Tibial nerve (tissue), 4 donors: ENCODE measurements at regions not wholly inside any gene's neighbourhood (a gene's known extent, or its start where the extent isn't known, plus 50 kb on each side); places are given as distances from the start of the nearest gene placed in this dataset.

Experiments used
- DNase-seq, 2 donors: peaks; one replicate each; pipeline ENCODE4 v3.0.0-alpha.2; 2019; ENCODE audit warnings: low spot score in 2 of 2
- H3K27ac ChIP-seq, 4 donors: fragments of 200-600 bp; sonication (generic) in 3 of 4; one replicate each; pipeline ENCODE4 v1.5.1; 2017 to 2019; ENCODE audit warnings: mild to moderate bottlenecking in 1 of 4
- H3K27me3 ChIP-seq, 2 donors: fragments of 200-600 bp; sonication (generic) in 1 of 2; one replicate each; pipeline versions ENCODE4 v1.5.1 to v1.6.0; 2017 to 2019
- H3K36me3 ChIP-seq, 3 donors: fragments of 200-600 bp; sonication (generic); one replicate each; pipeline ENCODE4 v1.5.1; 2018 to 2019
- H3K4me1 ChIP-seq, 4 donors: fragments of 200-600 bp; sonication (generic) in 3 of 4; one replicate each; pipeline ENCODE4 v1.5.1; 2017 to 2019
- H3K4me3 ChIP-seq, 4 donors: fragments of 200-600 bp; sonication (generic) in 3 of 4; one replicate each; pipeline ENCODE4 v1.5.1; 2017 to 2019; ENCODE audit warnings: mild to moderate bottlenecking in 1 of 4, moderate library complexity in 1 of 4
- H3K9me3 ChIP-seq, 4 donors: fragments of 200-600 bp; sonication (generic) in 3 of 4; one replicate each; pipeline ENCODE4 v1.5.1; 2017 to 2019
- CTCF ChIP-seq, 5 experiments: fragments of 200-600 bp in 3 of 5; fragments of 450-650 bp in 2 of 5; sonication (generic) in 3 of 5; IDR thresholded peaks; one replicate each; pipeline ENCODE4 v1.5.1; 2016 to 2019; ENCODE audit warnings: antibody characterized with exemption in 5 of 5, mild to moderate bottlenecking in 3 of 5, moderate library complexity in 2 of 5
- EP300 ChIP-seq, 2 donors: sonication (generic); formaldehyde crosslinking; IDR thresholded peaks; one replicate each; pipeline ENCODE4 v1.6.1; 2017; ENCODE audit warnings: antibody characterized with exemption in 2 of 2, mild to moderate bottlenecking in 1 of 2
- POLR2A ChIP-seq, 2 donors: fragments of 450-650 bp; IDR thresholded peaks; one replicate each; pipeline ENCODE4 v1.6.1; 2017; ENCODE audit warnings: antibody characterized with exemption in 2 of 2, mild to moderate bottlenecking in 2 of 2, moderate library complexity in 2 of 2
- WGBS, 2 donors: methylation state at CpG; one replicate each; pipeline ENCODE4 v1.1.5; 2018; 5-methylcytosine and 5-hydroxymethylcytosine counted together

DNA sequence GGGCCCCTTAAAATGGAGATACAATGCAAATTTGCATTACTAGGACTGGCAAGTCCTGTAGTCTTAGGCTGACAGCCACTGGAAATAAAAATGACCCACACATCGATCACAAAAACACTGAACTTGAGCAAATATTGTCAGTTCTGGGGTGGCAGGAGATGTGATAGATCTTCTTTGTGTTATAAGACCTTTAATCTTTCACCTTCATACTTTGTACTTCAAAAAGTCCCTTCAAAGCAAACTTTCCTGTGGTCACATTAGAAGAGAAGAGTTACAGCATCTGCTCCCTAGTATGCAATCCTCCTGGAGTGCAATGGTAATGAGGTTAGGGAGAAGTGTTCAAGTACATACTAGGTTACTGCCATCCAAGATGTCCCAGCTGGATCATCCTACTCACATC lies 149.4 kb upstream of the KCNMB2 start:
- Histone ChIP-seq H3K4me3 (no peak overlapping the region), H3K27me3 (no peaks in the 10 kb centered on the region), H3K4me1 (peaks cover 0 to 31% (median 0%) of the 10 kb centered on the region in 4 donors), H3K9me3 (no peaks in the 10 kb centered on the region), H3K27ac (no peak overlapping the region), H3K36me3 (no peaks in the 10 kb centered on the region)
- no peak for TF ChIP-seq POLR2A (IDR thresholded peaks at IDR 0.05)
- TF ChIP-seq EP300 (IDR thresholded peaks at IDR 0.05) = no peak
- no peak for TF ChIP-seq CTCF (IDR thresholded peaks at IDR 0.05)
- no peak for DNase-seq
- 74 to 92% methylated on average over 1 of the region's 1 CpG for WGBS, 2 donors

DNA sequence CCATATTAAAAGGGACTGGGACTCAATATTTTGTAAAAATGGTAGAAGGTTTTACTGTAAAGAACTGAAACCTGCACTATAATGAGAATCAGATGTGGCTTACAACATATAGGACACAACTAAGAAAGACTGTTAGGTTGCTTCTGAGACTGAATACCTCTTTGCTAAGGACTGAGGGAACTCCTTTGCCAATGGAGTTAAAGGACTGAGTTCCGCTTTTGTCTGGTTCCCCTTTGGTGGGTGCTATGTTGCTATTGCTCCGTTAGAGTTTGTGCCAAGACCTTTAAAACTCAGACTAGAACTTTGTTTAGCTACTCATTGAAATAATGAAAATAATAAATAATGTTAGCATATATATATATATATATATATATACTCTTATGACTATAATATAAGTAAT lies 147.8 kb upstream of the KCNMB2 start:
- no peak for DNase-seq

DNA sequence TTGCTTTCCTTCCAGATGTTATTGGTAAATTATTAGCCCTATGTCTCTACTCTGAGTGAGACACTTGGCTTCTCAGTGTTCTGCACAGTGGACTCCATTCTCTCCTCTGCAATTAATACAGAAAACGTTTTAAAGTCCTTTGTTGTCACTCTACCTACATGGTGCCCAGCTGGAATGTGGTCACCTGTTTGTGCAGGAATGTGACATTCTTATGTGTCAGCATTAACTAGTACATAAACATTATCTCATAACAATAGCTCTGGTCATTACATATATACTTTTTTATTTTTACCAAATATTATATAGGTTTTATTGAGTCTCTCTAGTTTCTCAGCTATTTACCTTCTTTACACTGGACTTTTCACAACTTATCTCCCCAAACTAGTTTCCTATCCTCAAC lies 147.0 kb upstream of the KCNMB2 start:
- Histone ChIP-seq H3K9me3 (no peaks in the 10 kb centered on the region), H3K4me3 (no peak overlapping the region), H3K27me3 (no peaks in the 10 kb centered on the region), H3K27ac (no peak overlapping the region), H3K36me3 (no peaks in the 10 kb centered on the region), H3K4me1 (peaks cover 0 to 18% (median 2%) of the 10 kb centered on the region in 4 donors)
- WGBS, 2 donors = 44 to 45% methylated on average over 1 of the region's 1 CpG
- TF ChIP-seq CTCF (IDR thresholded peaks at IDR 0.05) (no peak), EP300 (IDR thresholded peaks at IDR 0.05) (no peak), POLR2A (IDR thresholded peaks at IDR 0.05) (no peak)
- no peak for DNase-seq

More for the DNA sequence above, 147.8 kb upstream of the KCNMB2 start:
- TF ChIP-seq CTCF (IDR thresholded peaks at IDR 0.05) (no peak), POLR2A (IDR thresholded peaks at IDR 0.05) (no peak), EP300 (IDR thresholded peaks at IDR 0.05) (no peak)
- Histone ChIP-seq H3K27ac (no peak overlapping the region), H3K9me3 (no peaks in the 10 kb centered on the region), H3K4me3 (no peak overlapping the region), H3K27me3 (no peaks in the 10 kb centered on the region), H3K36me3 (no peaks in the 10 kb centered on the region), H3K4me1 (peaks cover 0 to 23% (median 2%) of the 10 kb centered on the region in 4 donors)
- 79 to 80% methylated on average over 2 of the region's 2 CpGs for WGBS, 2 donors

DNA sequence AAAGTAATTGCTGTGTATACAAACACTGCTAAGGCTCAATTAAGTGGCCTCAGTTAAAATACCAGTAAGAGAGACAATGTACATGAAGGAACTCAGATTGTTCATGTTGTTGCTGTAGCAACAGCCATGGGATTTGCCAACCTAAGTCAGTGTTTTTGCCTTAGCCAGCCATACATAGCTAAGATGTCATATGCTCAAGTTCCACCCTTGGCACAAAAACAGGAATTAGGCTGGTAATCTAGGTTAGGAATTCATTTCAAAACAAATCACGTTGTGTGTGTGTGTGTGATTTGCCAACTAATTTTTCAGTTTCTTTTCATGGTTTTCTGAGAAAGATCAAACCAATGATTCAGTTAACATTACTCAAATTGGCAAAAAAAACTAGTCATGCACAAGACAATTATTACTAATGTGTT lies 143.7 kb upstream of the KCNMB2 start:
- Histone ChIP-seq H3K4me3 (no peak overlapping the region), H3K36me3 (no peaks in the 10 kb centered on the region), H3K27ac (no peak overlapping the region), H3K4me1 (peaks cover 0 to 8% (median 2%) of the 10 kb centered on the region in 4 donors), H3K9me3 (no peaks in the 10 kb centered on the region), H3K27me3 (no peaks in the 10 kb centered on the region)
- TF ChIP-seq EP300 (IDR thresholded peaks at IDR 0.05) (no peak), CTCF (IDR thresholded peaks at IDR 0.05) (no peak), POLR2A (IDR thresholded peaks at IDR 0.05) (no peak)
- 3 to 5% methylated on average over 1 of the region's 1 CpG for WGBS, 2 donors
- no peak for DNase-seq

DNA sequence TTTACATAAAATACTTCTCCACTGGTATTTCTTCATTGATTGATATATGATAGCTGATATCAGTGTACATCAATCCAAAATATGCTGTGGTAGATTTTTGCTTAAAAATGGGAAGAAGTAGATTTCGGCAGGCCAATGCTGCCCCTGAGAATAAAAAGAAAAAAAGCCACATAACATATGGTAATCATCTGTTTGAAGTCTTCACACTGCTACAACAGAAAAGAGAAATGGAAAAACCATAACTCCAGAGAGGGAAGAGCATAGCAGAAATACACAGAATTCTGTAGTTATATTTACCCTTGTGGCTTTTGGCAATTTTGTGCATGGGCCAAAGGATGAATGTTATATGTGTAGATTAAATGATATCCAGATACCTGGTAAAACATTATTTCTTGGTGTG lies 143.1 kb upstream of the KCNMB2 start:
- WGBS, 2 donors = 17 to 36% methylated on average over 1 of the region's 1 CpG
- DNase-seq = no peak
- Histone ChIP-seq H3K27me3 (no peaks in the 10 kb centered on the region), H3K4me3 (no peak overlapping the region), H3K4me1 (peaks cover 0 to 8% (median 2%) of the 10 kb centered on the region in 4 donors), H3K9me3 (no peaks in the 10 kb centered on the region), H3K27ac (no peak overlapping the region), H3K36me3 (no peaks in the 10 kb centered on the region)
- TF ChIP-seq CTCF (IDR thresholded peaks at IDR 0.05) (no peak), POLR2A (IDR thresholded peaks at IDR 0.05) (no peak), EP300 (IDR thresholded peaks at IDR 0.05) (no peak)
